ENCODE measurements at regions not wholly inside any gene's neighbourhood (a gene's known extent, or its start where the extent isn't known, plus 50 kb on each side); places are given as distances from the start of the nearest gene placed in this dataset.
"Not testable (repeated sequence)": the region's sequence is repeated elsewhere in the genome, so short reads cannot be mapped to it uniquely, and the experiment has no call there.

- not testable (repeated sequence) for TF ChIP-seq POLR2AphosphoS5 (IDR thresholded peaks at IDR 0.05; ENCODE audit: insufficient read depth, low read depth, low read length); JUN (IDR thresholded peaks at IDR 0.05; ENCODE audit: borderline replicate concordance, insufficient read depth, insufficient read length, low read depth); POLR2A (IDR thresholded peaks at IDR 0.05; ENCODE audit: low read depth, low read length); EZH2 (IDR thresholded peaks at IDR 0.05; ENCODE audit: borderline replicate concordance, low read depth, low read length, severe bottlenecking); CTCF (IDR thresholded peaks at IDR 0.05; ENCODE audit: extremely low read depth in 1 of 2, insufficient read depth in 1 of 2, low read depth in 1 of 2, low read length in 2 of 2); MAX (IDR thresholded peaks at IDR 0.05; ENCODE audit: insufficient read depth, insufficient read length)
Measured at GRCh38 chr11:49346627-49347026, 138.2 kb upstream of the FOLH1 start.
